NCI-H1930 (cell line): ENCODE measurements at regions not wholly inside any gene's neighbourhood (a gene's known extent, or its start where the extent isn't known, plus 50 kb on each side); places are given as distances from the start of the nearest gene placed in this dataset.

ENCODE experiments used
- DNase-seq, 2 experiments: peaks; one replicate each; lab custom pipeline; 2025; lab: John Stamatoyannopoulos, UW

- no peak for DNase-seq
Measured at GRCh38 chr1:88149686-88150085, 534.4 kb upstream of the PKN2 start.

GRCh38 chr1:88150330-88150729, 533.7 kb upstream of the PKN2 start:
- no peak for DNase-seq

GRCh38 chr1:88163187-88163586, 520.9 kb upstream of the PKN2 start:
- DNase-seq: no peak

GRCh38 chr1:88168126-88168525, 515.9 kb upstream of the PKN2 start:
- no peak for DNase-seq

DNA sequence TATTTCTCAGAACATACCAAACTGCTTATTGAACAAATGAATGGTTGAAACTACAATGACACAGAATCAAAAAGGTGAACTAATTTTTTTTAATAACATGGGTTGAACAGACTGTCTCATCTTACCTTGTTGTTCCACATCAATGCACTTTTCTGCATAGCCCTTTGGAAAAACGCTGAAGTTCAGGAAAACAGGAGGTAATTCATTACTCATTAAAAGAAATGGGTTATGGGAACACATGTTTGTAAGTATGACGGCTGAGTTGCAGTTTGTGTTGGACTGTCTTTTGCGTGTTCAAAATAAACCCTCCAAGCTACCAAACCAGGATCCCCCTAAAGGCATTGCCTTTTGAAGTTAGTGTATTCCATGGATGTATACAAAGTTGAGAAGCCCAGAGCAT, 514.9 kb upstream of the PKN2 start:
- no peak for DNase-seq

DNA sequence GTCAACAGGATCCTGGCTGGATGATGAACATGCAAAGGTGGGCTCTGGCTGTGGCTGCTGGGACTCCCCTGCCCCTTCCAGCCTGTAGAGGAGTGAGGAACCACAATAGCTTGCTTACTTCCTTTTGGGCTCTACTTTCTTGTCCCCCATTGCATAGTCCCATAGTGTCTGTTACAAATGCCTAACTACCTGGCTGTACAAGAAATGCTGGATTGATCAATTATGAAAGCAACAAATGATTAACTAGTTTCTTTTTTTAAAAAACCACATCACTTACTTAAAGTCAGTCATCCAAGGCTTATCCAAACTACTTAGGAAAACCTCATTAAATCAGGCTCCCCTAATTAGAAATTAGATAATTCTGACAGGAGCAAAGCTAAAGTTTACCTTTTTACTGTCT, 514.1 kb upstream of the PKN2 start:
- DNase-seq: no peak

DNA sequence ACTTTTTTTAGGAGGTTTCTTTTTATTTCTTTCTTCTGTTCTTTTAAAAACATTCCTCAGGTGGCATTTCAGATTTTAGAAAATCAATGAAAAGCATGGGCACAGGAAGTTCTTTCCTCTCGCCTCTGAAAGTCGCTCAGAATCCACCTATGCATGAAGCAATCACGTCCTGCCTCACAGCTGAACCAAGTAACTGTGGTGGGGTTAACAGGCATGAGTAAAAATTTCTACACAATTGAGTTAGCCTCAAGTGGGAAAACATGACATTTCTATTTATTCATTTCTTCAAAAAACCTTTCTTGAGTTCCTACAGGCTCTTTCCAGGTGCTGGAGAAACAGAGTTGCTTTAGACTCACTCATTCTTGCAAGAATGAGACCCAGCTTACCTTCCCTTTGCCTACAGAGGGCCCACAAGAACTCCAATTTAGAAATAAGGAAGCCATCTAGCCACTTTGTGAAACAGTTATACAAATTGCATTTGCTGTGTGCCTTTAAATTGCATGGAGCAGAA, 508.9 kb upstream of the PKN2 start:
- DNase-seq: no peak

- no peak for DNase-seq
Measured at GRCh38 chr1:88175631-88176226, 508.3 kb upstream of the PKN2 start.

DNA sequence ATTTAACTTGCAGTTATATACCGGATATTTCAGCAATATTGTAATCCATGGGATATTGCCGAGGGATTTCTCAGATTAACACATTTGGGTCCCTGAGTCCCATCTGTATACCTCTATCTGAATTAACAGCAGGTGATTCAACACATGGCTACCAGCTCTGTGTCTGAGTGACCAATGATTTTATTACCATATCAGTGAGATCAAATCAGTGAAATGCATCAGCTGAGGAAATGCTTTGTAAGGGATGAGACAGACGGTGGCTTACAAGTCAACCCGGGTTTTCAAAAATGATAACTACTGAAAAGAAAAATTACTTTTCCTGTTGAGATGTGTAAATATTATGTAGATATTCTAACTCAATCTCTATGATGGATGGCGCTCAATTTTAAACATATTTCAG, 504.1 kb upstream of the PKN2 start:
- DNase-seq: no peak

DNA sequence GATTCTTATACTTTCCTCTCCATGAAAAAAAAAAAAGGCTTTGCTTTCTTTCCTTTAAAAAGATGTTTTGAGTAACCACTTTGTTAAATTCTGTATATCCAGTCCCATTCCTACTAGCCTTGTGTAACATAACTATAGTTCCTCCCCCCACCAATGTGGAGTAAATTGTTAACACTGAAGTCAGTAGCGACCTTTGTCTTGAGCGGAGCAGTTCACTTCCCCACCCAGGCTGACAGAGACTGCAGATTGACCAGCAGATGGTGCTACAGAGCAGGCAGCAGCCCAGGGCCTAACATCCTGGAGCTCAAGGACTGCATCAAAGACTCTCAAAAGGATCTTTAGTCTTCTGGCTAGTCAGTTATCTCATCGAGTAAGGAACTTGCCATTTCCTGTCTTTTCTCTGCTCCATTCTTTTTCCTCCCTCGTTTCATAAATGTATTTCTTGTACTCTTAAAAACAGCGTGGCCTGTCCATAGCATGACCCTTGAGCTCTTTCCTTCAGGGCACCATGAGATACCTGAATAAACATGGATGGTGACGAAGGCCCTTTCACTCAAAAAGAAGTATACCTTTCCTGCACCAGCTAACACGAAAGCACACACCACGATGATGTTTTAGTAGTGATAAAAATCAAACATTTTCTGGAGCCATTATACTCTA, 503.5 kb upstream of the PKN2 start:
- DNase-seq: peak; percentile 6 to 54

- DNase-seq: no peak
Measured at GRCh38 chr1:88186911-88187310, 497.2 kb upstream of the PKN2 start.

DNA sequence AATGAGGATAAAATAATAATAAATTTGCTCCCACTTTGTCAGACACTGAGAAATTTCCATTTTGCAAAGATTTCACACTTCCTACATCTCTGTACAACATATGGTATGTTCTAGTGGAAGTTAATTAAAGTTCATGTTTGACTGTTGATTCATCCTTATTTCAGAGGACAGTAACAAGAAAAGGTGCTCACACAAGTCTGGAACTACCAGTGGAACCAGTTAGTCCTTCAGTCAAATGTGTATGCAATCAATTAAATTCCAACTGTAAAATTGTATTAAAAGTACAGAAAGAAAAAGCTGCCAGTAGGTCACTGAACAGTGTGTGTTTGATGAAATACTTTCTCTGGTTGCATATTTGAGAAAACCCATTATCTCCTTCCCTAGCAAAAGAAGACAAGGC, 496.0 kb upstream of the PKN2 start:
- DNase-seq: no peak

GRCh38 chr1:88189525-88189924, 494.5 kb upstream of the PKN2 start:
- no peak for DNase-seq

- no peak for DNase-seq
Measured at GRCh38 chr1:88191917-88192316, 492.2 kb upstream of the PKN2 start.

GRCh38 chr1:88194542-88194941, 489.5 kb upstream of the PKN2 start:
- no peak for DNase-seq

DNA sequence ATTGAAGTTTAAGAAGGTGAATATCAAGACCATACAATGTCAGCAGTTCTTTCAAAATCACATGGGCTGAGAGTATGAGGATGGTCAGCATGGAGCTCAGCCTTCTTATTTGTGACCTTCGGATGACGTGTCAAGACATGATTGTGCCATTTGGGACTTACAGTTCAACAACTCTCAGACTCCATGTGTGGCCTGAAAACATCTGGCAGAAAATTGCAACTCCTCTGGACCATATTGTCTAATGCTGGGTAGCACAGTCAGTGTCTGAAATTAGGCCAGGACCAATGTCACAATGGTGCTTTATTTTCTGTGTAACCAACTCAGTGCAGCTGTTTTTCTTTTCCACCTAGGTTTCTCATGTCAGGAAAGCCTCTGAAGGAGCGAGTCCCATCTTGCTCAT, 483.5 kb upstream of the PKN2 start:
- DNase-seq: no peak

DNA sequence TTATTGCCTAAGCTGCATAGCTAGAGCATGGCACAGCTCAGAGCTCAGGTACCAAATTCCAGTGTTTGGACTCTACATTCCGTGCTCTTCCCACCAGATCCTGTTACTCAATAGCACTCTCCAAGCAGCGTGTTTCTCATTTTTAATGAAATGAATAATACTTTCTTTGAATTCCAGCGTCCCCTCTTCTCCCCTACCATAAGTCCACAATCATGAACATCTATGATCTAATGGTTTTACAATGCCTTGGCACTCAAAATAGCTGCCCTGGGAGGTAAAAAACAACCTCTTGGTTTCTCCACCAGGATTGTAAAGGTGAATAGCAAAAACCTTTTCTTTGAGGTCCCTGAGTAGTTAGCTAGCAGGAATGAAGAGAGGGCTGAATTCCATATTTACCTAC, 480.0 kb upstream of the PKN2 start:
- DNase-seq: no peak

- DNase-seq: no peak
Measured at GRCh38 chr1:88204612-88205167, 479.4 kb upstream of the PKN2 start.

DNA sequence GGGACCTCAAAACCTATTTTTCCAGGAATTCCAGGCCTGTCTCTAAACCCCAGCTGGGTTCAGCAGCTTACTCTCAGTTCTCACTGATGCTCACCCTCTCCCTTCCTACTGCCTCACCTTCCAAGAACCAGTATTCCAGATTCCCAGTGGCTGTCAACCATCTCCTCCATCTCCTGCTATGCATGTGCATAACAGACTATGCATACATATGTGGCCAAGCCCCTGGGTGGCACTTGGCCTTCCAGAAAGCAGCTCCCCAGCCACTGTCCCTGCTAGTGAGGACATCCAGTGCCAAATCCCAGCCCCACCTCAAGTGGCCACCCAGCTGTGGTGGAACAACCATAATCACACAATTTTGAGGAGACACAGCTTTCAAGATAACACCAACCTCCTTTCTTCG, 475.7 kb upstream of the PKN2 start:
- no peak for DNase-seq

- DNase-seq: no peak
Measured at GRCh38 chr1:88210103-88210787, 473.8 kb upstream of the PKN2 start.

DNA sequence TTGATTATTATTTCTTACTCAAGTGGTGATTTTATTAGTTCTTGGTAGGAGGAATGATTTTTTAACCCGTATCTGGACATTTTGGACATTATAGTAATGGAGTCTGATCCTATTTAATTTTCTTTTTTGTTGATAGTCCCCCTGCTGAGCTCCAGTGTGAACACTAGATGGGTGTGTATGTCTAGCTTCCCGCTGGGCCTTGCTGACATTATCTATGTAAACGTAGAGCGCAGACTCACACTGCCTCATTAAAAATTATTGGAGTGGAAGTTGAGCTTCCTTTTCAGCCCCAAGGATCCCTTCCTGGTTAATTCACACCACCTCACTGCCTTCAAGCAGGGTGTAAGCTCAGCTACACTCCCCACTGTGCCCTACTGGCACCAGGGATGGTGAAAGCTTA, 467.6 kb upstream of the PKN2 start:
- DNase-seq: no peak

GRCh38 chr1:88217386-88217785, 466.7 kb upstream of the PKN2 start:
- no peak for DNase-seq

GRCh38 chr1:88219521-88219920, 464.6 kb upstream of the PKN2 start:
- no peak for DNase-seq
